PC-9 (cell line): ENCODE measurements at regions not wholly inside any gene's neighbourhood (a gene's known extent, or its start where the extent isn't known, plus 50 kb on each side); places are given as distances from the start of the nearest gene placed in this dataset.

Experiments
- BruUV-seq: library from RNA; stranded (reverse); fragments of 400-500 nt; replicated peaks from 2 replicates; lab custom pipeline; 2021; lab: Mats Ljungman, UMichigan
- CTCF ChIA-PET: fragments of 300-600 bp; sonication (Branson Sonifier 250); formaldehyde crosslinking; loops from one replicate; lab custom pipeline; 2022; ENCODE audit warnings: antibody characterized with exemption; lab: Charles Lee
- POLR2A ChIA-PET: fragments of 300-600 bp; sonication (Branson Sonifier 250); formaldehyde crosslinking; loops from one replicate; lab custom pipeline; 2022; ENCODE audit warnings: antibody characterized with exemption; ENCODE audit not compliant: unreplicated experiment; lab: Charles Lee
- DNase-seq, 2 experiments: peaks; one replicate each; pipeline versions ENCODE4 v3.0.0 to v3.0.0-alpha.2; 2015 to 2022; ENCODE audit warnings: mixed read lengths in 1 of 2
- H2AFZ ChIP-seq: fragments of 200-600 bp; sonication (generic); 2 replicates; pipeline ENCODE4 v1.8.1; 2017; ENCODE audit warnings: antibody characterized with exemption
- H3F3A ChIP-seq: fragments of 200-600 bp; sonication (generic); 2 replicates; pipeline ENCODE4 v1.8.1; 2017; ENCODE audit warnings: antibody characterized with exemption, mild to moderate bottlenecking, low read depth; ENCODE audit not compliant: insufficient read depth
- H3K27ac ChIP-seq: fragments of 200-600 bp; sonication (generic); 2 replicates; pipeline ENCODE4 v1.6.1; 2016; ENCODE audit warnings: mixed run types
- H3K27me3 ChIP-seq: fragments of 200-600 bp; sonication (generic); 2 replicates; pipeline ENCODE4 v1.6.1; 2016; ENCODE audit warnings: low read depth, mixed run types; ENCODE audit not compliant: insufficient read depth
- H3K36me3 ChIP-seq: fragments of 200-600 bp; sonication (generic); 2 replicates; pipeline ENCODE4 v1.6.1; 2016; ENCODE audit warnings: low read depth, mixed run types
- H3K4me1 ChIP-seq: fragments of 200-600 bp; sonication (generic); replicated peaks from 2 replicates; pipeline ENCODE4 v1.6.1; 2016; ENCODE audit warnings: mixed run types; ENCODE audit not compliant: insufficient read depth
- H3K4me2 ChIP-seq: fragments of 200-600 bp; sonication (generic); 2 replicates; pipeline ENCODE4 v1.6.1; 2017; ENCODE audit warnings: mixed run types
- H3K4me3 ChIP-seq: fragments of 200-600 bp; sonication (generic); 2 replicates; pipeline ENCODE4 v1.6.1; 2016; ENCODE audit warnings: mixed run types
- H3K79me2 ChIP-seq: fragments of 200-600 bp; sonication (generic); 2 replicates; pipeline ENCODE4 v1.6.1; 2017; ENCODE audit warnings: low read depth, mixed run types
- H3K9me2 ChIP-seq: fragments of 200-600 bp; sonication (generic); 2 replicates; pipeline ENCODE4 v1.8.1; 2017; ENCODE audit warnings: mild to moderate bottlenecking; ENCODE audit not compliant: insufficient read depth
- H3K9me3 ChIP-seq: fragments of 200-600 bp; sonication (generic); 2 replicates; pipeline ENCODE4 v1.8.1; 2016; ENCODE audit warnings: low read depth; ENCODE audit not compliant: insufficient read depth
- H4K20me1 ChIP-seq: fragments of 200-600 bp; sonication (generic); 2 replicates; pipeline ENCODE4 v1.8.1; 2017; ENCODE audit not compliant: insufficient read depth
- CTCF ChIP-seq: fragments of 200-600 bp; sonication (generic); conservative IDR thresholded peaks from 2 replicates; pipeline ENCODE4 v1.6.1; 2017; ENCODE audit warnings: mixed run types, antibody characterized with exemption, mild to moderate bottlenecking, moderate library complexity
- EZH2 ChIP-seq: fragments of 200-600 bp; sonication (generic); IDR thresholded peaks from 2 replicates; pipeline ENCODE4 v1.8.0; 2017; ENCODE audit warnings: antibody characterized with exemption, low read depth
- intact Hi-C: fragments of 100-400 bp; cut with micrococcal nuclease; formaldehyde crosslinking; loops from one replicate; pipeline ENCODE4 v1.10.0; 2022; ENCODE audit not compliant: unreplicated experiment

GRCh38 chr16:6105115-6105514, 1007.5 kb upstream of the EEF2KMT start:
- DNase-seq: no peak
- H3K27me3 ChIP-seq: peaks cover 5% of the 10 kb centered on the region; the same call in 1 of the 2 replicates
- no peaks in the 10 kb centered on the region for H3K9me3 ChIP-seq
- no peak for TF ChIP-seq CTCF
- TF ChIP-seq EZH2: no peak
- no peaks in the 10 kb centered on the region for H3K36me3 ChIP-seq
- no peak overlapping the region for H3K4me3 ChIP-seq
- POLR2A ChIA-PET: no interaction called here
- no peak overlapping the region for H3K4me2 ChIP-seq
- H3K4me1 ChIP-seq: no peaks in the 10 kb centered on the region
- H4K20me1 ChIP-seq: no peaks in the 10 kb centered on the region
- no TSS peak for BruUV-seq
- no peak overlapping the region for H3K27ac ChIP-seq
- no peaks in the 10 kb centered on the region for H3F3A ChIP-seq
- CTCF ChIA-PET: no interaction called here
- no peaks in the 10 kb centered on the region for H3K79me2 ChIP-seq
- no peaks in the 10 kb centered on the region for H3K9me2 ChIP-seq
- intact Hi-C loops: no loop called here
- H2AFZ ChIP-seq: no peak overlapping the region

GRCh38 chr16:6104428-6104827, 1006.8 kb upstream of the EEF2KMT start:
- Histone ChIP-seq H3K9me3 (no peaks in the 10 kb centered on the region), H2AFZ (no peak overlapping the region), H3K4me2 (no peak overlapping the region), H4K20me1 (no peaks in the 10 kb centered on the region), H3K4me1 (no peaks in the 10 kb centered on the region), H3K4me3 (no peak overlapping the region), H3K36me3 (no peaks in the 10 kb centered on the region), H3F3A (no peaks in the 10 kb centered on the region), H3K9me2 (no peaks in the 10 kb centered on the region), H3K79me2 (no peaks in the 10 kb centered on the region), H3K27me3 (peaks cover 5% of the 10 kb centered on the region; the same call in 1 of the 2 replicates), H3K27ac (no peak overlapping the region)
- ChIA-PET CTCF (no interaction called here), POLR2A (no interaction called here)
- TF ChIP-seq CTCF (no peak), EZH2 (no peak)
- intact Hi-C loops: no loop called here
- DNase-seq: no peak
- no TSS peak for BruUV-seq

GRCh38 chr16:6103561-6103960, 1006.0 kb upstream of the EEF2KMT start:
- no peaks in the 10 kb centered on the region for H3K4me1 ChIP-seq
- BruUV-seq: no TSS peak
- no peaks in the 10 kb centered on the region for H3K36me3 ChIP-seq
- H3F3A ChIP-seq: no peaks in the 10 kb centered on the region
- H3K79me2 ChIP-seq: no peaks in the 10 kb centered on the region
- intact Hi-C loops: no loop called here
- H4K20me1 ChIP-seq: no peaks in the 10 kb centered on the region
- no peak overlapping the region for H3K27ac ChIP-seq
- POLR2A ChIA-PET: no interaction called here
- no peak for TF ChIP-seq CTCF
- no peak for TF ChIP-seq EZH2
- no peak overlapping the region for H3K4me2 ChIP-seq
- CTCF ChIA-PET: no interaction called here
- no peak overlapping the region for H3K4me3 ChIP-seq
- DNase-seq: no peak
- H3K9me2 ChIP-seq: no peaks in the 10 kb centered on the region
- no peaks in the 10 kb centered on the region for H3K9me3 ChIP-seq
- H3K27me3 ChIP-seq: peaks cover 5% of the 10 kb centered on the region; the same call in 1 of the 2 replicates
- H2AFZ ChIP-seq: no peak overlapping the region
